Ishikawa (cell line): ENCODE measurements at regions not wholly inside any gene's neighbourhood (a gene's known extent, or its start where the extent isn't known, plus 50 kb on each side); places are given as distances from the start of the nearest gene placed in this dataset.

Experiments used
- CREB1 ChIP-seq: IDR thresholded peaks from 2 replicates; pipeline ENCODE4 v1.6.1; 2012; ENCODE audit warnings: low read depth
- EP300 ChIP-seq: IDR thresholded peaks from 2 replicates; pipeline ENCODE4 v1.6.1; 2012; ENCODE audit warnings: borderline replicate concordance
- REST ChIP-seq: IDR thresholded peaks from 2 replicates; pipeline ENCODE4 v1.6.1; 2012; ENCODE audit warnings: low read depth, mild to moderate bottlenecking
- TAF1 ChIP-seq: IDR thresholded peaks from 2 replicates; pipeline ENCODE4 v1.6.1; 2012; ENCODE audit warnings: low read depth, mild to moderate bottlenecking

- TF ChIP-seq EP300 (no peak), CREB1 (no peak), REST (no peak), TAF1 (no peak)
These were observed 209.1 kb upstream of the CTAGE1 start for GRCh38 chr18:22626771-22627170.
